ENCODE measurements at regions not wholly inside any gene's neighbourhood (a gene's known extent, or its start where the extent isn't known, plus 50 kb on each side); places are given as distances from the start of the nearest gene placed in this dataset.
A peak's percentile ranks its signal among the peaks of the same experiment; 100 is the strongest.

GRCh38 chr18:23383494-23383893 is 69.6 kb upstream of the RIOK3 start:
- Histone ChIP-seq H3K27me3 (ENCODE audit: control insufficient read depth, insufficient read depth, low read length) (no peaks in the 10 kb centered on the region), H2BK5ac (ENCODE audit: low read depth, low read length, poor library complexity, severe bottlenecking) (no peak overlapping the region), H2AFZ (replicated peaks; ENCODE audit: low read length, poor library complexity) (peak overlapping the region; percentile 1), H2BK120ac (ENCODE audit: low read depth, low read length) (no peak overlapping the region), H2AK5ac (ENCODE audit: low read depth, low read length) (no peak overlapping the region), H3K9me1 (ENCODE audit: insufficient read depth, low read length) (peaks cover 7% of the 10 kb centered on the region), H4K20me1 (ENCODE audit: insufficient read depth, low read length) (no peaks in the 10 kb centered on the region), H3K4me3 (ENCODE audit: insufficient read depth, low read depth, low read length) (no peak overlapping the region), H3K27ac (ENCODE audit: insufficient read depth, low read length) (no peak overlapping the region), H4K8ac (ENCODE audit: low read depth in 2 of 2, low read length in 2 of 2) (no peak overlapping the region), H3K18ac (ENCODE audit: low read depth, low read length) (no peak overlapping the region), H2BK15ac (ENCODE audit: low read depth, low read length) (no peak overlapping the region), H3K9me3 (ENCODE audit: control insufficient read depth, insufficient read depth, low read length) (no peaks in the 10 kb centered on the region), H4K5ac (ENCODE audit: low read depth, low read length) (no peak overlapping the region), H2AK9ac (replicated peaks; ENCODE audit: low read depth, low read length, poor library complexity) (no peak overlapping the region), H3K4me1 (ENCODE audit: control insufficient read depth, insufficient read depth, low read length) (peaks cover 7% of the 10 kb centered on the region), H4K91ac (ENCODE audit: insufficient read depth, low read depth, low read length) (no peak overlapping the region), H3K79me1 (ENCODE audit: low read depth in 1 of 2, low read length in 2 of 2) (peaks cover 0 to 5% of the 10 kb centered on the region in 2 experiments; a peak in 1 of 4 replicates), H3K4ac (ENCODE audit: low read depth, low read length) (no peak overlapping the region), H3K56ac (ENCODE audit: extremely low read depth, insufficient read depth, low read length) (no peak overlapping the region), H2BK20ac (ENCODE audit: low read depth, low read length) (no peak overlapping the region), H3K14ac (replicated peaks; ENCODE audit: low read depth, low read length) (no peak overlapping the region), H3K36me3 (ENCODE audit: control insufficient read depth, insufficient read depth, low read length) (peaks cover 2% of the 10 kb centered on the region; the same call in 1 of the 2 replicates), H3K4me2 (ENCODE audit: low read depth, low read length) (no peak overlapping the region), H3K23ac (ENCODE audit: low read depth, low read length) (no peak overlapping the region), H3K9ac (ENCODE audit: low read depth, low read length) (no peak overlapping the region)
- in situ Hi-C loops (cut with MboI; ENCODE audit: low sequenced_read_pairs): no loop called here
- DNase-seq (no peak), ATAC-seq (ENCODE audit: low read depth) (no peak)
- TF ChIP-seq RFX5 (IDR thresholded peaks at IDR 0.05; ENCODE audit: low read depth, low read length) (no peak), USF2 (IDR thresholded peaks at IDR 0.05; ENCODE audit: low read depth, low read length) (no peak), POLR2A (IDR thresholded peaks at IDR 0.05; ENCODE audit: low read depth, low read length) (no peak), CTCF (conservative IDR thresholded peaks at IDR 0.05; ENCODE audit: low read depth, low read length) (no peak), MXI1 (IDR thresholded peaks at IDR 0.05; ENCODE audit: borderline replicate concordance, low read depth, low read length) (no peak), RAD21 (IDR thresholded peaks at IDR 0.05; ENCODE audit: low read length) (no peak), BHLHE40 (IDR thresholded peaks at IDR 0.05; ENCODE audit: low read depth, low read length) (no peak), CEBPB (IDR thresholded peaks at IDR 0.05; ENCODE audit: low read depth, low read length) (no peak), ELK1 (IDR thresholded peaks at IDR 0.05; ENCODE audit: borderline replicate concordance, low read depth, low read length) (no peak), CHD1 (IDR thresholded peaks at IDR 0.05; ENCODE audit: low read depth, low read length) (no peak), SMC3 (IDR thresholded peaks at IDR 0.05; ENCODE audit: low read depth, low read length) (no peak), MAFK (IDR thresholded peaks at IDR 0.05; ENCODE audit: low read depth, low read length) (no peak), FOS (IDR thresholded peaks at IDR 0.05; ENCODE audit: low read depth, low read length) (no peak), RCOR1 (IDR thresholded peaks at IDR 0.05; ENCODE audit: insufficient replicate concordance, low read length) (no peak), MAZ (IDR thresholded peaks at IDR 0.05; ENCODE audit: borderline replicate concordance, low read depth, low read length) (no peak), NFE2L2 (IDR thresholded peaks at IDR 0.05; ENCODE audit: low read depth, low read length) (no peak)
- intact Hi-C loops (cut with micrococcal nuclease): no loop called here
- no TSS peak for BruUV-seq (replicated peaks)
- POLR2A ChIA-PET (ENCODE audit: unreplicated experiment): no interaction called here
- CTCF ChIA-PET: no interaction called here
- 100% methylated on average over 2 of the region's 7 CpGs; no CpG with 5 or more reads in 1 of the 2 experiments for WGBS, 2 experiments (ENCODE audit: extremely low coverage in 2 of 2, insufficient read length in 1 of 2)
- dilution Hi-C loops (cut with HindIII; ENCODE audit: low sequenced_read_pairs, unreplicated experiment): no loop called here

All from IMR-90 (cell line).